Activated CD8-positive, alpha-beta memory T cell treated with anti-CD3 and anti-CD28 coated beads, Interleukin-2, amount 10 ng/mL, durations not matched to agents 7 days and 5 days (primary cell): ENCODE measurements at regions not wholly inside any gene's neighbourhood (a gene's known extent, or its start where the extent isn't known, plus 50 kb on each side); places are given as distances from the start of the nearest gene placed in this dataset.

ENCODE experiments used
- ATAC-seq: fragments of 150-1000 bp; cut with Tn5 transposase; one replicate; pipeline ENCODE4 v1.10.0; 2021; ENCODE audit warnings: moderate library complexity
- CTCF ChIA-PET: fragments of 350-600 bp; sonication (Branson Sonifier 250); formaldehyde crosslinking; loops from one replicate; lab custom pipeline; 2021; ENCODE audit warnings: antibody characterized with exemption; lab: Charles Lee
- DNase-seq: peaks from one replicate; pipeline ENCODE4 v3.0.0-alpha.2; 2020
- H3K27ac Mint-ChIP-seq: one replicate; pipeline ENCODE4 v1.8.0; 2021; ENCODE audit warnings: mild to moderate bottlenecking, mixed read lengths
- H3K27me3 Mint-ChIP-seq: one replicate; pipeline ENCODE4 v1.8.0; 2021; ENCODE audit warnings: mixed read lengths
- H3K36me3 Mint-ChIP-seq: one replicate; pipeline ENCODE4 v1.8.0; 2021; ENCODE audit warnings: mild to moderate bottlenecking, mixed read lengths
- H3K4me1 Mint-ChIP-seq: one replicate; pipeline ENCODE4 v1.8.0; 2021; ENCODE audit warnings: mixed read lengths
- H3K4me3 Mint-ChIP-seq: one replicate; pipeline ENCODE4 v1.8.0; 2021; ENCODE audit warnings: mild to moderate bottlenecking, moderate library complexity, mixed read lengths
- H3K9me3 Mint-ChIP-seq: one replicate; pipeline ENCODE4 v1.8.0; 2022; ENCODE audit warnings: low read depth, mixed read lengths

DNA sequence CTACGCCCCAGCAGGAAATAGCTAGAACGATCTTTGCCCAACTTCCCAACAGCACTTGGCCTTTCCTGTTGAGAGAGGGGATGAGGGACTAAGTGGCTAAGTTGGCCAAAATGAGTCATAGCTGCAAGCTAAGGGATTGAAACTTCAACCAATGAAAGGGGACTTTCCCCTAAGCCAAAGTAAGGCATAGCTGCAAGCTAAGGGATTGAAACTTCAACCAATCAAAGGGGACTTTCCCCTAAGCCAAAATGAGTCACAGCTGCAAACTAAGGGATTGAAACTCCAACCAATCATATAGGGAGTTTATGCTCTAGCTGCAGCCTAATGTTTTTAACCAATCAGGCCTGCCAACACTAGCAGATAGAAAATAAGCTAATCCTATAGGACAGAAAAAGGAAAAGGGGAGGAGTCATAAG is 100.5 kb upstream of the SSTR1 start:
- Mint-ChIP-seq H3K9me3 (peaks cover 11% of the 10 kb centered on the region), H3K36me3 (peaks cover 4% of the 10 kb centered on the region), H3K4me1 (peaks cover 16% of the 10 kb centered on the region), H3K4me3 (no peak overlapping the region), H3K27ac (no peak overlapping the region), H3K27me3 (no peaks in the 10 kb centered on the region)
- ATAC-seq (no peak), DNase-seq (no peak)
- CTCF ChIA-PET = no interaction called here

DNA sequence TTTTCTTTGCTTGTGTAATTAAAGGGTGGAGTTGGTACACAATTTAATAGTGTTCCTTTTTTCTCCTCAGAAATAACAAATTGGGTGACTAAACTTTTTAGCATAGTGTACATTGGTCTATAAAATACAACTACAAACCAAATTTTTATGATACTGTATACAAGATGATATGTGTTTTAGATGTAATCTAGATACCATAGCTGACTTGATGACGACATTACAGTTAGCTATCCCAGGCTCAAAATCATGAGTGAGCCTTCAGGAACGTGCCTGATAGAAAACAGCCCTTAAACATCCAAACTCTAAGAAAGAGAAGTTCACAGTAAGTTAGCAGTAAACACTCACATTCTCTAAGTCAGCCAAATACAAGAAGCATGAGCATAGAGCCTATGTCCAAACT is 99.0 kb upstream of the SSTR1 start:
- peaks cover 4% of the 10 kb centered on the region for H3K36me3 Mint-ChIP-seq
- CTCF ChIA-PET = no interaction called here
- no peak overlapping the region for H3K4me3 Mint-ChIP-seq
- no peak for DNase-seq
- no peak overlapping the region for H3K27ac Mint-ChIP-seq
- no peak for ATAC-seq
- H3K4me1 Mint-ChIP-seq = peaks cover 12% of the 10 kb centered on the region
- peaks cover 11% of the 10 kb centered on the region for H3K9me3 Mint-ChIP-seq
- no peaks in the 10 kb centered on the region for H3K27me3 Mint-ChIP-seq

DNA sequence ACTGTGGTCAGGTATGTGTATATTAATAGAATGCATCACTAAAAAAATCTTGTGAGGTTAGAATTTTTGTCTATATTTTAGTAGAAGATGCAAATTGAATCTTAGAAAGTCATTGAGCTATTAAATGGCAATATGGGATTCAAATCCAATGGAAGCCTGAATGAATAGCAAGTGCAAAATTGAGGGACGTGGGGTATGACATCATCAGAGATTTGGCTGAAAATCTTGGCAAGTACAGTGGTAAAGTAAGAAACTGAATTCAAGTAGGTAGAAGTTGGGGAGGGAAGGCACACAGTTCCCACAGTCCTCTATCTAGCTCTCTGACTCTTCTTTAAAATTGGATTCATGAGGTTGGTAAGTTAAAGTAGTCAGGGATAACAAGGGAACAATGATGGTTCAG is 97.4 kb upstream of the SSTR1 start:
- H3K9me3 Mint-ChIP-seq = peaks cover 11% of the 10 kb centered on the region
- DNase-seq (no peak), ATAC-seq (no peak)
- peaks cover 7% of the 10 kb centered on the region for H3K4me1 Mint-ChIP-seq
- H3K27me3 Mint-ChIP-seq = no peaks in the 10 kb centered on the region
- CTCF ChIA-PET = no interaction called here
- no peak overlapping the region for H3K4me3 Mint-ChIP-seq
- H3K36me3 Mint-ChIP-seq = peaks cover 4% of the 10 kb centered on the region
- H3K27ac Mint-ChIP-seq = no peak overlapping the region

DNA sequence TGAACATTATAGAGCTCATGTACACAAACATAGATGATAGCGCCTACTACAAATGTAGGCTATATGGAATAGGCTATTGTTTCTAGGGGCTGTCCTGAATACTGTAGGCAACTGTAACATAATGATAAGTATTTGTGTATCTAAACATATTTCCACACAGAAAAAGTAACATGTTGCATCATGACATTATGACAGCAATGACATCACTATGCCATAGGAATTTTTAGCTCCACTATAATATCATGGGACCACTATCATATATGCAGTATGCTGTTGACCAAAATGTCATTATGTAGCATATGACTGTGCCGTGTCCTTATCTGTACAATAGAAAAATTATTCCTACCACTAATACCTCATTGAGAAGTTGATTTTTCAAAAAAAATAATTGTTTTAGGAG is 96.7 kb upstream of the SSTR1 start:
- peaks cover 4% of the 10 kb centered on the region for H3K36me3 Mint-ChIP-seq
- peaks cover 11% of the 10 kb centered on the region for H3K9me3 Mint-ChIP-seq
- DNase-seq = no peak
- H3K4me3 Mint-ChIP-seq = no peak overlapping the region
- no peak for ATAC-seq
- CTCF ChIA-PET = no interaction called here
- H3K4me1 Mint-ChIP-seq = peaks cover 7% of the 10 kb centered on the region
- H3K27me3 Mint-ChIP-seq = no peaks in the 10 kb centered on the region
- no peak overlapping the region for H3K27ac Mint-ChIP-seq

DNA sequence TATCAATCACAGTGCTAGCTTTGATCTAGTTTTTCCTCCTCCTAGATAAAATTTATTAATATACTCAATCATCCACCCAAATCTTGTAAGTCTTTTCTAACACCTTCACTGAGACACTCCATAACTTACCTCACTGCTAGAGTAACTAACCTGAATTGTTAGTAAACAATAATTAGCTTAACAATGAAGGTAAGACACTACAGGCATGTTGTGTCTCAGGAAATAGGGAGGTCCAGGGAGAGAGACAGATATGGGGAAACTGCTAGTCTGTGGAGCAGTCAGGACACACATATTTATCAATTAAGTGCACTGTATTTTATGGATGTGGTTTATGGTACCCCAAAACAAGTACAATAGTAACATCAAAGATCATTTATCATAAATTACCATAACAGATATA is 94.2 kb upstream of the SSTR1 start:
- H3K4me3 Mint-ChIP-seq = no peak overlapping the region
- H3K36me3 Mint-ChIP-seq = no peaks in the 10 kb centered on the region
- no peaks in the 10 kb centered on the region for H3K9me3 Mint-ChIP-seq
- ATAC-seq = no peak
- DNase-seq = no peak
- H3K27ac Mint-ChIP-seq = no peak overlapping the region
- CTCF ChIA-PET = no interaction called here
- H3K27me3 Mint-ChIP-seq = no peaks in the 10 kb centered on the region
- H3K4me1 Mint-ChIP-seq = no peaks in the 10 kb centered on the region

DNA sequence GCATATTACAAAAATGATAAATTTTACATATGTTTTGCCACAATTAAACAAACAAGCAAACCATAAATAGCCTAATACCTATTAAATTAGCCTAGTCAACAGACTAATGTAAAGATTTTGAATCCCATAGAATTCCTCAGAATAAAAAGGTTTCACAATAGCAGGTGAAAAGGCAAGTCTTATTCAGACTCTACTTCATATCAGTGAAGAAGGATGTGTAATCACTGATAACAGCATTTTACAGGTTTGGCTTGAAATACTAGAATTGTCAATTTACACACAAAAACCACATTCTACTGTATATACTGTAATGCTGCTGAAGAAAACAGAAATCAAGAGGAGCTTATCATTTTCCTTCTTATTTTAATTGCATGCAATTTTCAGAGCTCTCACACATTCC is 90.8 kb upstream of the SSTR1 start:
- ATAC-seq = no peak
- Mint-ChIP-seq H3K4me1 (no peaks in the 10 kb centered on the region), H3K27me3 (no peaks in the 10 kb centered on the region), H3K27ac (no peak overlapping the region), H3K4me3 (no peak overlapping the region), H3K36me3 (no peaks in the 10 kb centered on the region), H3K9me3 (no peaks in the 10 kb centered on the region)
- CTCF ChIA-PET = no interaction called here
- DNase-seq = no peak

DNA sequence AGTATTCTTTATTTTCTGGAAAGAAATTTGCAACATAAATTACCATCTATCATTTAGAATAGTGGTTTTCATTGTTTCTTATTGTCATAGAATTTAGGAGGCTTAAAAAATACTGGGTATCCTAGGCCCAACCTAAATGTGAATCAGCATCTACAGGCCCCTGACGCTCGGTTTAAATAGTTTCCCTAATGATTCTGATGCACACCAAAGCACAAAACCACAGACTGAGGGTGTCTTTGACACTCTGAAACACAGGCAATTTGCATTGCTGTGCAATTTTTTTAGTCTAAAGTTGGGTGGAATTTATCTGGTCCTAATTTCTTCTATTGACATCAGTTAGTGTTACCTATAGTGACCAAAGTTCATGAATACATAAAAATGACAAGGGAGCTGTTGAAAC is 87.6 kb upstream of the SSTR1 start:
- Mint-ChIP-seq H3K27ac (no peak overlapping the region), H3K36me3 (no peaks in the 10 kb centered on the region), H3K4me1 (peaks cover 2% of the 10 kb centered on the region), H3K27me3 (no peaks in the 10 kb centered on the region), H3K9me3 (no peaks in the 10 kb centered on the region), H3K4me3 (no peak overlapping the region)
- CTCF ChIA-PET = interaction anchor here (0.9 kb wide), 1 partner anchor 31 kb away, joined by 3 read pairs; no protein-coding TSS in a partner anchor
- ATAC-seq (no peak), DNase-seq (no peak)

DNA sequence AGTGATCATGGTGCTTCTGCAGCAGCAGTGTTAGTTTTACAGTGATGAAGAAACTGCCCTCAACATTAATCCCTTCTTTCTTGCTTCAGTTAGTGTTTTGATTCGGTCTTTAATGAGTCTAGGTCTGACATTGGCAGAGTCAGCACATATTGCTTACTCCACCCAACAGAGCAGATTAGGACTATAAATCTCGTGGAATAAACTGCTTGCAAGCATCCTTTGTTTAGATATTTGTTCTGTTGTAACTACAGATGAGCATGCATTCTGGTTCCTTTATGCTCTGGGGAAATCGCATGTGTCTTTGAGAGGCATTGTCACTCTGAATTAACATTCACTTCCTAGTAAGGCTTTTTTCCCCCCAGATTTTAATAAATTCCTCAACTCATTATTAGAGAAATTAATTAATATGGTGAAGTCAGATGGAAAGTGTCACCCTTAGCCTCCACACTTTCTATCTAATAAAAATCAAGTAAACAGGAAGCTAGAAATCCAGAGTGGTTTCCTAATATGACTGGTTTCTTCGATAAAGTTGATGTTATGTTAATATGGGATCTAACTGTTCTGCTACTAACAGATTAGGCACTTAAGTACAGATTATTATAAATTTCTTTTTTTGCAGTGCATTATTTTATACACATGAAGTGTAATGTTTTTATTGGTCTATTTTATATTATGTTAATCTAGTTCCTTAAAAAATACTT is 86.2 kb upstream of the SSTR1 start:
- peaks cover 2% of the 10 kb centered on the region for H3K4me1 Mint-ChIP-seq

DNA sequence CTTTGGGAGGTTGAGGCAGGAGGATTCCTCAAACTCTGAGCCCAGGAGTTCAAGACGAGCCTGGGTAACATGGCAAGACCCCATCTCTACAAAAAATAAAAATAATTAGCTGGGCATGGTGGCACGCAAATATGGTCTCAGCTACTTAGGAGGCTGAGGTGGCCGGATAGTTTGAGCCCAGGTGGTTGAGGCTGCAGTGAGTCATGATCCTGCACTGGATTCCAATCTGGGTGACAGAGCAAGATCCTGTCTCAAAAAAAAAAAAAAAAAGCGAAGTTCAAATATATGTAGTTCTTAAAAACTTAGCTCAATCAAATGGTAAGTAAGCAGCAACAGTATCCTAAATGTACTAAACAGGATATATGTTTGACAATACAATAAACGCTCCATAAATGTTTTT is 85.5 kb upstream of the SSTR1 start:
- H3K4me1 Mint-ChIP-seq = peaks cover 2% of the 10 kb centered on the region
- ATAC-seq = no peak

More for the DNA sequence above, 86.2 kb upstream of the SSTR1 start:
- no peak for ATAC-seq
- no peak for DNase-seq
- Mint-ChIP-seq H3K9me3 (no peaks in the 10 kb centered on the region), H3K36me3 (no peaks in the 10 kb centered on the region), H3K4me3 (no peak overlapping the region), H3K27me3 (no peaks in the 10 kb centered on the region), H3K27ac (no peak overlapping the region)
- CTCF ChIA-PET = no interaction called here

DNA sequence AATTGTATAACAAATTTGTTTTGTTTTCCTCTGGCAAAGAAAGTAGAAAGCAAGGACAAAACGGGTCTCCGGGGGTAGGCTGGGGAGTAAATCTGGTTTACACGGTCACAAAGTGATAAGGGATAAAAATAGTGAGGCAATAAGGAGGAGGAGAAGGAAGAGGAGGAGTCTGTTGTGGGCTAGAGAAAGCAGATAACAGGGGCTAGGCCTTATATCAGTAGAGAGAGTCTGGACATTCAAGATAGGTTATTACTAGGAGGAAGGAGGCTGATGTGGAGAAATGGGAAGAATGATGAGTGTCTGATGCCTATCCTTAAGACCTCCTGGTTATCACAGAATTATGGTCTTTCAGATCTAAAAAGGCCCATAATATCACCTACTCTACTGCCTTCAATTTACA is 83.2 kb upstream of the SSTR1 start:
- H3K4me3 Mint-ChIP-seq = no peak overlapping the region

More for the DNA sequence above, 85.5 kb upstream of the SSTR1 start:
- no peaks in the 10 kb centered on the region for H3K36me3 Mint-ChIP-seq
- no peaks in the 10 kb centered on the region for H3K9me3 Mint-ChIP-seq
- H3K27ac Mint-ChIP-seq = no peak overlapping the region
- H3K27me3 Mint-ChIP-seq = no peaks in the 10 kb centered on the region
- CTCF ChIA-PET = no interaction called here
- DNase-seq = no peak
- H3K4me3 Mint-ChIP-seq = no peak overlapping the region

DNA sequence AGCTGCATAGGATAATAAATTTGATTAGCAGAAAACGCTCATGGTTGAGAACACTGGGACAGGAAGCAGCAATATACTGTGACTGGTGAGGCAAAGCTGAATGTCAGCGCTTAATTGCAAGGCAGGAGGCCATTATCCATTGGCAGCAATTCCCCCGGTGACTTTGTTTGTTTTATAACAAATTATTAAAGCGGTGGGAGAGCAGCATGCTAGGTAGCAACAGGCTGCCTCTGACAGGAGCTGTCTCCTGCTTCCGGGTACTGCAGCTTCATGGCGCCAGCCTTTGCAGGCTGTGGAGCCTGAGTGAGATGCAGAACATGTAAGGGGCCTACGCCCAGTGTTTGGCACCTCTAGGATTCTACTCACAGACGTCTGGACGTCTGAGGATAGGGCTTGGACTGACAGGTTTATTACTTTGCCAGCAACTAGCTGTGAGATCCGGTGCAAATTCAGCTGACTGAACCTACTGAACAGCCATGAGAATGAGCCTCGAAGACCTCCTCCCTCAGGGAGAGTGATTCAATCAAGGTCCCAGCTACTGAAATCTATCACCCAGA is 82.1 kb upstream of the SSTR1 start:
- Mint-ChIP-seq H3K36me3 (no peaks in the 10 kb centered on the region), H3K9me3 (no peaks in the 10 kb centered on the region), H3K27ac (no peak overlapping the region), H3K27me3 (no peaks in the 10 kb centered on the region), H3K4me1 (peaks cover 8% of the 10 kb centered on the region), H3K4me3 (no peak overlapping the region)
- DNase-seq (no peak), ATAC-seq (no peak)
- CTCF ChIA-PET = no interaction called here

More for the DNA sequence above, 83.2 kb upstream of the SSTR1 start:
- no peaks in the 10 kb centered on the region for H3K9me3 Mint-ChIP-seq
- H3K4me1 Mint-ChIP-seq = peaks cover 2% of the 10 kb centered on the region
- ATAC-seq = no peak
- no peaks in the 10 kb centered on the region for H3K27me3 Mint-ChIP-seq
- H3K27ac Mint-ChIP-seq = no peak overlapping the region
- CTCF ChIA-PET = no interaction called here
- no peak for DNase-seq
- no peaks in the 10 kb centered on the region for H3K36me3 Mint-ChIP-seq

DNA sequence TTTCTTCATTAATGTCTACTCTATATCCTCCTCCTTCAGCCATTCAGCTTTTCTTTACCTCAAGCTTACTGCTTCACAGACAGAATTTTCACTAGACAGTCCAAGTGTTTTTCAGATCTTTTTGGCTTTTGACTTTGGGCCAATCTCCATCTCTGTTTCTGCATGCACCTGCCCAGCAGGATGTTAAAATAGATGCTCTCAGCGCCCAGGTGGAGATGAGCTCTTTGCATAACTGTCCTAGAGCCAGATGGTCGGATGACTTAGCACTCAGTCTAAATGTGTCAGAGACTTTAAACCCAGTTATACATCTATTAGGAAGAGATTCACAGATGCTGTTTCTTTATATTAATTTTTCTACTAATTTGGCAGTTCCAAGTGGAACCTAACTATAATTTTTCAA is 80.3 kb upstream of the SSTR1 start:
- peaks cover 8% of the 10 kb centered on the region for H3K4me1 Mint-ChIP-seq

DNA sequence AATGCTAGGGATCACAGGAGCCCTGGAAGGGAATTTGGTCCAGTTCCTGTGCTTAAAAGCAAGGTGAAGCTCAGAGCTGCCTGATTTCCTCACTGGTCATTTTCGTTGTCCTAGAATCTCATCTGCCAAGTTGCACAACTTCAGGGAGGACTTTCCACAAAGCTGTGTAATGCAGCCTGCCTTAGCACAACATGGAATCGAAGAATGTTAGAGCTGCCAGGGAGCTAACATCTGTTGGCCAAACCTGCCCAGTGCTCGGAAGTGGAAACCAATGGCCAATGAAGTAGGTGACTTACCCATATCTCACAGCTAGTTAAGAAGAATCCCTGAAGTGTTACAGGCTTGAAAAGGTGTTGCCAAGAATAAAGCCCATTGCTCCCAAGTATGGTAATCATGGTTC is 79.9 kb upstream of the SSTR1 start:
- H3K4me3 Mint-ChIP-seq = no peak overlapping the region
- peaks cover 8% of the 10 kb centered on the region for H3K4me1 Mint-ChIP-seq
- H3K36me3 Mint-ChIP-seq = no peaks in the 10 kb centered on the region
- H3K27ac Mint-ChIP-seq = no peak overlapping the region
- ATAC-seq = no peak
- CTCF ChIA-PET = no interaction called here
- H3K27me3 Mint-ChIP-seq = no peaks in the 10 kb centered on the region
- no peaks in the 10 kb centered on the region for H3K9me3 Mint-ChIP-seq
- DNase-seq = no peak

More for the DNA sequence above, 80.3 kb upstream of the SSTR1 start:
- no peaks in the 10 kb centered on the region for H3K9me3 Mint-ChIP-seq
- ATAC-seq (no peak), DNase-seq (no peak)
- H3K27ac Mint-ChIP-seq = no peak overlapping the region
- H3K36me3 Mint-ChIP-seq = no peaks in the 10 kb centered on the region
- no peak overlapping the region for H3K4me3 Mint-ChIP-seq
- H3K27me3 Mint-ChIP-seq = no peaks in the 10 kb centered on the region
- CTCF ChIA-PET = no interaction called here

DNA sequence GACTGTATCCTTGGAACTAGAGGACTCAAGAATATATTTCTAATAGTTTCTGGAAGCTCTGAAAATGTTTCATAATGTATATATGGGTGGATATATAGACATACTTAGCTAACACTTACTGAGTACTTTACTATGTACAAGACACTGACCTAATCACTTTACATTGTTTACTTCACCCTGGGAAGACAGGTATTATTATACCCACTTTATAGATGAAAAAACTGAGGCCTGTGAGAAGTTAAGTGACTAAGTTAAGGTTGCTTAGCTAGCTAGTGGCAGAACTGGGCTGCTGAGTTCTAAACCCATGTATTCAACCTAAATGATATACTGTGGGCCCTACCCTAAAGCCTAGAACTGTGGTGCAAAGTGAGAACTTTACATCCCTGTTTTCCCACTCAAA is 79.1 kb upstream of the SSTR1 start:
- Mint-ChIP-seq H3K27me3 (no peaks in the 10 kb centered on the region), H3K36me3 (no peaks in the 10 kb centered on the region), H3K9me3 (no peaks in the 10 kb centered on the region), H3K27ac (no peak overlapping the region), H3K4me3 (no peak overlapping the region), H3K4me1 (peaks cover 8% of the 10 kb centered on the region)
- DNase-seq = no peak
- ATAC-seq = no peak
- CTCF ChIA-PET = no interaction called here
